Liver (tissue), 8 donors: ENCODE measurements at regions not wholly inside any gene's neighbourhood (a gene's known extent, or its start where the extent isn't known, plus 50 kb on each side); places are given as distances from the start of the nearest gene placed in this dataset.

ENCODE experiments used
- DNase-seq: peaks from one replicate; pipeline ENCODE4 v3.0.0-alpha.2; 2017; ENCODE audit warnings: low spot score
- H3K27ac ChIP-seq, 2 donors: one replicate each; pipeline ENCODE4 v1.7.0; 2013; ENCODE audit warnings: inconsistent platforms in 2 of 2, low read length in 2 of 2, control low read depth in 1 of 2, low read depth in 1 of 2, mild to moderate bottlenecking in 1 of 2
- H3K27me3 ChIP-seq, 4 donors: one replicate each; pipeline versions ENCODE4 v1.6.1 to v1.7.0; 2013; ENCODE audit warnings: low read length in 3 of 4, inconsistent platforms in 1 of 4, mild to moderate bottlenecking in 1 of 4, moderate library complexity in 1 of 4; ENCODE audit not compliant: control insufficient read depth in 4 of 4, insufficient read depth in 4 of 4
- H3K36me3 ChIP-seq, 4 donors: one replicate each; pipeline versions ENCODE4 v1.6.1 to v1.7.0; 2013; ENCODE audit warnings: low read length in 3 of 4, mild to moderate bottlenecking in 3 of 4, low read depth in 1 of 4, moderate library complexity in 1 of 4; ENCODE audit not compliant: control insufficient read depth in 4 of 4, insufficient read depth in 3 of 4
- H3K4me1 ChIP-seq, 4 donors: one replicate each; pipeline versions ENCODE4 v1.6.1 to v1.7.0; 2013; ENCODE audit warnings: low read length in 3 of 4, mild to moderate bottlenecking in 3 of 4, moderate library complexity in 1 of 4; ENCODE audit not compliant: control insufficient read depth in 4 of 4, insufficient read depth in 4 of 4
- H3K4me3 ChIP-seq, 3 donors: one replicate each; pipeline versions ENCODE4 v1.6.1 to v1.7.0; 2013; ENCODE audit warnings: low read length in 3 of 3, control low read depth in 1 of 3, low read depth in 1 of 3, mild to moderate bottlenecking in 1 of 3
- H3K9ac ChIP-seq, 2 donors: one replicate each; pipeline ENCODE4 v1.7.0; 2013; ENCODE audit warnings: low read length in 2 of 2, mild to moderate bottlenecking in 2 of 2, moderate library complexity in 2 of 2, control low read depth in 1 of 2, low read depth in 1 of 2
- H3K9me3 ChIP-seq, 4 donors: one replicate each; pipeline versions ENCODE4 v1.6.1 to v1.7.0; 2013; ENCODE audit warnings: low read length in 3 of 4; ENCODE audit not compliant: control insufficient read depth in 4 of 4
- ATF3 ChIP-seq: IDR thresholded peaks from 2 replicates; pipeline ENCODE4 v1.6.1; 2016; ENCODE audit warnings: antibody characterized with exemption
- CTCF ChIP-seq: fragments of 150-350 bp; IDR thresholded peaks from 2 replicates; pipeline ENCODE4 v1.5.1; 2017; ENCODE audit warnings: improper control_type of control experiment, low read depth, low read length; ENCODE audit not compliant: missing input control
- EGR1 ChIP-seq, 2 donors: IDR thresholded peaks; 2 replicates each; pipeline ENCODE4 v1.6.1; 2016 to 2018; ENCODE audit warnings: antibody characterized with exemption in 2 of 2, low read depth in 2 of 2
- FOXA1 ChIP-seq: IDR thresholded peaks from 2 replicates; pipeline ENCODE4 v1.6.1; 2016; ENCODE audit warnings: antibody characterized with exemption
- FOXA2 ChIP-seq: IDR thresholded peaks from 2 replicates; pipeline ENCODE4 v1.6.1; 2016; ENCODE audit warnings: antibody characterized with exemption
- GABPA ChIP-seq, 2 donors: IDR thresholded peaks in 1 of 2; conservative IDR thresholded peaks in 1 of 2; 2 replicates each; pipeline ENCODE4 v1.6.1; 2016; ENCODE audit warnings: antibody characterized with exemption in 2 of 2, mild to moderate bottlenecking in 1 of 2, moderate library complexity in 1 of 2
- HNF4A ChIP-seq, 2 donors: conservative IDR thresholded peaks; 2 replicates each; pipeline ENCODE4 v1.6.1; 2016; ENCODE audit warnings: antibody characterized with exemption in 2 of 2, mild to moderate bottlenecking in 2 of 2
- HNF4G ChIP-seq: IDR thresholded peaks from 2 replicates; pipeline ENCODE4 v1.6.1; 2016; ENCODE audit warnings: antibody characterized with exemption
- JUND ChIP-seq, 2 donors: IDR thresholded peaks; 2 replicates each; pipeline ENCODE4 v1.6.1; 2016; ENCODE audit warnings: antibody characterized with exemption in 2 of 2
- MAX ChIP-seq: IDR thresholded peaks from 2 replicates; pipeline ENCODE4 v1.6.1; 2016; ENCODE audit warnings: antibody characterized with exemption
- NR2F2 ChIP-seq: IDR thresholded peaks from 2 replicates; pipeline ENCODE4 v1.6.1; 2016; ENCODE audit warnings: antibody characterized with exemption
- RAD21 ChIP-seq, 2 donors: IDR thresholded peaks; 2 replicates each; pipeline ENCODE4 v1.6.1; 2016; ENCODE audit warnings: antibody characterized with exemption in 2 of 2, mild to moderate bottlenecking in 2 of 2
- REST ChIP-seq: IDR thresholded peaks from 2 replicates; pipeline ENCODE4 v1.6.1; 2016; ENCODE audit warnings: antibody characterized with exemption, mild to moderate bottlenecking
- RXRA ChIP-seq, 2 donors: IDR thresholded peaks; 2 replicates each; pipeline ENCODE4 v1.6.1; 2017 to 2018; ENCODE audit warnings: antibody characterized with exemption in 2 of 2, mild to moderate bottlenecking in 1 of 2
- SP1 ChIP-seq: IDR thresholded peaks from 2 replicates; pipeline ENCODE4 v1.6.1; 2018; ENCODE audit warnings: antibody characterized with exemption, mild to moderate bottlenecking
- TAF1 ChIP-seq: conservative IDR thresholded peaks from 2 replicates; pipeline ENCODE4 v1.6.1; 2016; ENCODE audit warnings: antibody characterized with exemption, mild to moderate bottlenecking
- YY1 ChIP-seq: IDR thresholded peaks from 2 replicates; pipeline ENCODE4 v1.6.1; 2016; ENCODE audit warnings: antibody characterized with exemption, mild to moderate bottlenecking
- ZBTB33 ChIP-seq: IDR thresholded peaks from 2 replicates; pipeline ENCODE4 v1.6.1; 2016; ENCODE audit warnings: antibody characterized with exemption
- WGBS: extraction: QIAGEN DNeasy Blood & Tissue Kit; methylation state at CpG from one replicate; pipeline ENCODE4 v1.1.7; 2013; 5-methylcytosine and 5-hydroxymethylcytosine counted together
- donor health status: healthy.
- donor health status: healthy.
- donor health status: healthy.
- donor health status: healthy.
- donor health status: healthy.

GRCh38 chr6:28770732-28771131 lies 153.1 kb downstream of the TRIM27 start:
- no peak for DNase-seq

More at GRCh38 chr6:28770732-28771131, 153.1 kb downstream of the TRIM27 start:
- TF ChIP-seq YY1: no peak
- no peak for TF ChIP-seq MAX
- no peak for TF ChIP-seq HNF4G
- TF ChIP-seq NR2F2: no peak
- TF ChIP-seq EGR1 (IDR thresholded peaks at IDR 0.05; ENCODE audit: low read depth in 2 of 2): no peak
- no peak for TF ChIP-seq ATF3
- TF ChIP-seq RXRA (IDR thresholded peaks at IDR 0.05): no peak
- no peak for TF ChIP-seq SP1
- TF ChIP-seq RAD21 (IDR thresholded peaks at IDR 0.05): no peak
- no peak for TF ChIP-seq HNF4A (conservative IDR thresholded peaks at IDR 0.05)
- no peak for TF ChIP-seq FOXA2
- TF ChIP-seq TAF1: no peak
- no peak for TF ChIP-seq FOXA1
- no peak for TF ChIP-seq CTCF
- no peak for TF ChIP-seq REST
- no peak for TF ChIP-seq JUND (IDR thresholded peaks at IDR 0.05)
- no peak for TF ChIP-seq ZBTB33
- TF ChIP-seq GABPA (IDR thresholded peaks at IDR 0.05 in 1 of 2, conservative IDR thresholded peaks at IDR 0.05 in 1 of 2): no peak
- Histone ChIP-seq H3K27ac (no peak overlapping the region), H3K36me3 (no peaks in the 10 kb centered on the region), H3K9me3 (peaks cover 0 to 10% (median 0%) of the 10 kb centered on the region in 4 donors), H3K9ac (no peak overlapping the region), H3K4me3 (no peak overlapping the region), H3K27me3 (peaks cover 11 to 29% (median 23%) of the 10 kb centered on the region in 4 donors), H3K4me1 (no peaks in the 10 kb centered on the region)
- WGBS: 40% methylated on average over 14 of the region's 14 CpGs
